ENCODE measurements at regions not wholly inside any gene's neighbourhood (a gene's known extent, or its start where the extent isn't known, plus 50 kb on each side); places are given as distances from the start of the nearest gene placed in this dataset. TPM values are rescaled to one million over a fixed set of nuclear protein-coding genes. Genes with fewer than 3 reads are reported as not detected.
A peak's percentile ranks its signal among the peaks of the same experiment; 100 is the strongest.

- Histone ChIP-seq H3K4me2 (ENCODE audit: low read depth, low read length, poor library complexity, severe bottlenecking) (no peak overlapping the region), H3K4me3 (ENCODE audit: low read length) (no peak overlapping the region), H3K27me3 (ENCODE audit: low read length) (no peaks in the 10 kb centered on the region), H2AFZ (ENCODE audit: low read length) (no peak overlapping the region), H3K27ac (ENCODE audit: low read length) (no peak overlapping the region), H4K20me1 (ENCODE audit: insufficient read depth, low read depth, low read length) (no peaks in the 10 kb centered on the region), H3K9me2 (replicated peaks; ENCODE audit: insufficient read depth, low read length) (no peaks in the 10 kb centered on the region), H3K9me3 (ENCODE audit: low read length) (no peaks in the 10 kb centered on the region), H3K4me1 (ENCODE audit: low read length) (no peaks in the 10 kb centered on the region), H3K79me2 (ENCODE audit: low read length) (no peaks in the 10 kb centered on the region), H3K9ac (ENCODE audit: low read length) (no peak overlapping the region), H3K36me3 (ENCODE audit: insufficient read depth, low read length) (no peaks in the 10 kb centered on the region)
- DNase-seq: peak; percentile 82
Observed at GRCh38 chr5:149434162-149435014, 55.3 kb upstream of the IL17B start.

GRCh38 chr5:149433524-149434131 is 54.5 kb upstream of the IL17B start:
- no peak for DNase-seq
- Histone ChIP-seq H3K9me3 (ENCODE audit: low read length) (no peaks in the 10 kb centered on the region), H2AFZ (ENCODE audit: low read length) (no peak overlapping the region), H3K4me1 (ENCODE audit: low read length) (no peaks in the 10 kb centered on the region), H3K27me3 (ENCODE audit: low read length) (no peaks in the 10 kb centered on the region), H3K27ac (ENCODE audit: low read length) (no peak overlapping the region), H4K20me1 (ENCODE audit: insufficient read depth, low read depth, low read length) (no peaks in the 10 kb centered on the region), H3K36me3 (ENCODE audit: insufficient read depth, low read length) (no peaks in the 10 kb centered on the region), H3K9me2 (replicated peaks; ENCODE audit: insufficient read depth, low read length) (no peaks in the 10 kb centered on the region), H3K9ac (ENCODE audit: low read length) (no peak overlapping the region), H3K4me3 (ENCODE audit: low read length) (no peak overlapping the region), H3K79me2 (ENCODE audit: low read length) (no peaks in the 10 kb centered on the region), H3K4me2 (ENCODE audit: low read depth, low read length, poor library complexity, severe bottlenecking) (no peak overlapping the region)

- Histone ChIP-seq H2AFZ (ENCODE audit: low read length) (no peak overlapping the region), H3K4me2 (ENCODE audit: low read depth, low read length, poor library complexity, severe bottlenecking) (no peak overlapping the region), H3K4me1 (ENCODE audit: low read length) (no peaks in the 10 kb centered on the region), H3K9me3 (ENCODE audit: low read length) (no peaks in the 10 kb centered on the region), H3K27me3 (ENCODE audit: low read length) (no peaks in the 10 kb centered on the region), H3K4me3 (ENCODE audit: low read length) (no peak overlapping the region), H3K27ac (ENCODE audit: low read length) (no peak overlapping the region), H3K9ac (ENCODE audit: low read length) (no peak overlapping the region), H3K79me2 (ENCODE audit: low read length) (no peaks in the 10 kb centered on the region), H3K36me3 (ENCODE audit: insufficient read depth, low read length) (no peaks in the 10 kb centered on the region), H4K20me1 (ENCODE audit: insufficient read depth, low read depth, low read length) (no peaks in the 10 kb centered on the region), H3K9me2 (replicated peaks; ENCODE audit: insufficient read depth, low read length) (no peaks in the 10 kb centered on the region)
- DNase-seq: no peak
Observed at GRCh38 chr5:149432911-149433401, 53.9 kb upstream of the IL17B start.

DNA sequence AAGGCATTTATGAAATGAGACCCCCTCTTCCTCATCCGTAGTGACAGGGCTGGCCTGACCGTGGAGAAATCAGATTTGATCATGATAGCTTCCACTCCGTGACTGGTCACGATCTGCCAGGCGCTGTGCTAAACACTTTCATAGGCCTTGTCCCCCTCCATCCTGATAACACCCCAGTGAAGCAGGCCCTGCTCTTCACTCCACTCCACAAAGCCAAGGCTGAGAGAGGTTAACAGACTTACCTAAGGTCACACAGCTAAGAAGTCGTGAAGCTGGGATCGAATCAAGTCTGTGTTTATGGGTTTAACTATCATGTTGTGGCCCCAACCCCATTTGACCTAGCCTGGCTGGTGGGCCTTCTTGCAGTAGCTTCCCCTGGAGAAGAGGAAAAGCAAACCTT is 53.3 kb upstream of the IL17B start:
- no peak overlapping the region for H3K4me3 ChIP-seq (ENCODE audit: low read length)
- no peaks in the 10 kb centered on the region for H3K9me2 ChIP-seq (replicated peaks; ENCODE audit: insufficient read depth, low read length)
- H3K79me2 ChIP-seq (ENCODE audit: low read length): no peaks in the 10 kb centered on the region
- H4K20me1 ChIP-seq (ENCODE audit: insufficient read depth, low read depth, low read length): no peaks in the 10 kb centered on the region
- H3K9me3 ChIP-seq (ENCODE audit: low read length): no peaks in the 10 kb centered on the region
- no peak overlapping the region for H3K4me2 ChIP-seq (ENCODE audit: low read depth, low read length, poor library complexity, severe bottlenecking)
- no peaks in the 10 kb centered on the region for H3K36me3 ChIP-seq (ENCODE audit: insufficient read depth, low read length)
- H3K4me1 ChIP-seq (ENCODE audit: low read length): no peaks in the 10 kb centered on the region
- H3K27ac ChIP-seq (ENCODE audit: low read length): no peak overlapping the region
- H3K27me3 ChIP-seq (ENCODE audit: low read length): no peaks in the 10 kb centered on the region
- no peak for DNase-seq
- no peak overlapping the region for H2AFZ ChIP-seq (ENCODE audit: low read length)
- H3K9ac ChIP-seq (ENCODE audit: low read length): no peak overlapping the region

DNA sequence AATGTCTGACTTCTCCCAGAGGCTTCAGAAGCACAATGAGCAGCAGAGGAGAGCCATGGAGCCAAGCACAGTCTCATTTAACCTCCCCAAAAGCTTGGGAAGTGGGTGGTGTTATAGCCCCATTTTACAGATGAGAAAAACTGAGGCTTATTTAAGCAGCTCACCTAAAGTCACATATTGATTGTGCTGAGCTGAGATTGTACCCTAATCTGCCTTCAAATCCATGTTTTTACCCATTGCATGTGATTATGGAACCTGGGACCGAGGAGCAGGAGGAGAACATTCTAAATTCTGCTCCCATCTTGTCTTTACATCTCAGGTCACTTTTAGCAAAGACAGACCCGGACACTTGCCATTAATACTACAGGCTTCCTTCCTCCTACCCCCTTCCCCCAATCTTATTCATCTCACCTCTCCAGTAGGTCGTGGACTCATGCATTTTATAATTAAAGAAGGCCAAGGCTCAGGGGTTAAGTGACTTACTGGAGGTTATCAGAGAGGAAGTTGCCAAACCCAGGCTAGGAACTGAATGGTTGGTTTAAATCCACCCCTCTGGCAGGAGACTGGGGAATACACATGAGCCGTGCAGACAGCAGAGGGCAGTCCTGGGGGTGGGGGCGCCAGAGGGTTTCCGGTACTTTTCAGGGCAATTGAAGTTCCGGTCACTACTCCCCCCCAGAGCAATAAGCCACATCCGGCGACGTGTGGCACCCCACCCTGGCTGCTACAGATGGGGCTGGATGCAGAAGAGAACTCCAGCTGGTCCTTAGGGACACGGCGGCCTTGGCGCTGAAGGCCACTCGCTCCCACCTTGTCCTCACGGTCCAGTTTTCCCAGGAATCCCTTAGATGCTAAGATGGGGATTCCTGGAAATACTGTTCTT is 51.0 kb upstream of the IL17B start:
- no peak for DNase-seq
- no peak overlapping the region for H3K4me2 ChIP-seq (ENCODE audit: low read depth, low read length, poor library complexity, severe bottlenecking)
- H3K9me3 ChIP-seq (ENCODE audit: low read length): no peaks in the 10 kb centered on the region
- no peaks in the 10 kb centered on the region for H3K36me3 ChIP-seq (ENCODE audit: insufficient read depth, low read length)
- no peak overlapping the region for H3K27ac ChIP-seq (ENCODE audit: low read length)
- no peaks in the 10 kb centered on the region for H3K9me2 ChIP-seq (replicated peaks; ENCODE audit: insufficient read depth, low read length)
- H3K79me2 ChIP-seq (ENCODE audit: low read length): no peaks in the 10 kb centered on the region
- no peak overlapping the region for H2AFZ ChIP-seq (ENCODE audit: low read length)
- H3K9ac ChIP-seq (ENCODE audit: low read length): no peak overlapping the region
- H3K27me3 ChIP-seq (ENCODE audit: low read length): no peaks in the 10 kb centered on the region
- H3K4me1 ChIP-seq (ENCODE audit: low read length): no peaks in the 10 kb centered on the region
- no peak overlapping the region for H3K4me3 ChIP-seq (ENCODE audit: low read length)
- H4K20me1 ChIP-seq (ENCODE audit: insufficient read depth, low read depth, low read length): no peaks in the 10 kb centered on the region

Small RNAs in the stretch of these regions (small RNA-seq; reads per million reads assigned to genes)
- gene MIR145: not detected

All from Karpas-422 (cell line).